ENCODE measurements at regions not wholly inside any gene's neighbourhood (a gene's known extent, or its start where the extent isn't known, plus 50 kb on each side); places are given as distances from the start of the nearest gene placed in this dataset.

GRCh38 chr7:35480806-35481205 is 214.1 kb downstream of the HERPUD2 start:
- peaks cover 4% of the 10 kb centered on the region for H3K9me3 ChIP-seq (ENCODE audit: low read length)
- no peak overlapping the region for H3K27ac ChIP-seq (ENCODE audit: low read length)
- no peak overlapping the region for H3K9ac ChIP-seq (ENCODE audit: low read length)
- H3K27me3 ChIP-seq (ENCODE audit: insufficient read depth, low read depth, low read length) = no peaks in the 10 kb centered on the region
- no peaks in the 10 kb centered on the region for H3K9me2 ChIP-seq (ENCODE audit: insufficient read depth, low read length)
- TF ChIP-seq EZH2 (IDR thresholded peaks at IDR 0.05; ENCODE audit: borderline replicate concordance, insufficient read depth, low read length, poor library complexity, severe bottlenecking) = no peak
- no peak overlapping the region for H2AFZ ChIP-seq (ENCODE audit: low read depth, low read length)
- no peaks in the 10 kb centered on the region for H3K36me3 ChIP-seq (ENCODE audit: insufficient read depth, low read length)
- H3K4me3 ChIP-seq (ENCODE audit: low read length) = no peak overlapping the region
- no peaks in the 10 kb centered on the region for H3F3A ChIP-seq (ENCODE audit: insufficient read depth, low read length, poor library complexity, severe bottlenecking)
- H4K20me1 ChIP-seq (ENCODE audit: insufficient read depth) = no peaks in the 10 kb centered on the region
- H3K4me2 ChIP-seq (ENCODE audit: low read length) = no peak overlapping the region
- no peaks in the 10 kb centered on the region for H3K79me2 ChIP-seq (replicated peaks; ENCODE audit: insufficient read depth, low read length)

- Histone ChIP-seq H3K27me3 (ENCODE audit: insufficient read depth, low read depth, low read length) (no peaks in the 10 kb centered on the region), H3F3A (ENCODE audit: insufficient read depth, low read length, poor library complexity, severe bottlenecking) (no peaks in the 10 kb centered on the region), H3K27ac (ENCODE audit: low read length) (no peak overlapping the region), H4K20me1 (ENCODE audit: insufficient read depth) (no peaks in the 10 kb centered on the region), H3K4me3 (ENCODE audit: low read length) (no peak overlapping the region), H2AFZ (ENCODE audit: low read depth, low read length) (no peak overlapping the region), H3K36me3 (ENCODE audit: insufficient read depth, low read length) (no peaks in the 10 kb centered on the region), H3K9me2 (ENCODE audit: insufficient read depth, low read length) (no peaks in the 10 kb centered on the region), H3K79me2 (replicated peaks; ENCODE audit: insufficient read depth, low read length) (no peaks in the 10 kb centered on the region), H3K4me2 (ENCODE audit: low read length) (no peak overlapping the region), H3K9me3 (ENCODE audit: low read length) (peaks cover 4% of the 10 kb centered on the region), H3K9ac (ENCODE audit: low read length) (no peak overlapping the region)
- TF ChIP-seq TAF1 (IDR thresholded peaks at IDR 0.05; ENCODE audit: low read depth) = no peak
- TF ChIP-seq POLR2AphosphoS5 (IDR thresholded peaks at IDR 0.05) = no peak
- no peak for TF ChIP-seq SMC3 (conservative IDR thresholded peaks at IDR 0.05; ENCODE audit: poor library complexity)
- TF ChIP-seq, protein P1, sequence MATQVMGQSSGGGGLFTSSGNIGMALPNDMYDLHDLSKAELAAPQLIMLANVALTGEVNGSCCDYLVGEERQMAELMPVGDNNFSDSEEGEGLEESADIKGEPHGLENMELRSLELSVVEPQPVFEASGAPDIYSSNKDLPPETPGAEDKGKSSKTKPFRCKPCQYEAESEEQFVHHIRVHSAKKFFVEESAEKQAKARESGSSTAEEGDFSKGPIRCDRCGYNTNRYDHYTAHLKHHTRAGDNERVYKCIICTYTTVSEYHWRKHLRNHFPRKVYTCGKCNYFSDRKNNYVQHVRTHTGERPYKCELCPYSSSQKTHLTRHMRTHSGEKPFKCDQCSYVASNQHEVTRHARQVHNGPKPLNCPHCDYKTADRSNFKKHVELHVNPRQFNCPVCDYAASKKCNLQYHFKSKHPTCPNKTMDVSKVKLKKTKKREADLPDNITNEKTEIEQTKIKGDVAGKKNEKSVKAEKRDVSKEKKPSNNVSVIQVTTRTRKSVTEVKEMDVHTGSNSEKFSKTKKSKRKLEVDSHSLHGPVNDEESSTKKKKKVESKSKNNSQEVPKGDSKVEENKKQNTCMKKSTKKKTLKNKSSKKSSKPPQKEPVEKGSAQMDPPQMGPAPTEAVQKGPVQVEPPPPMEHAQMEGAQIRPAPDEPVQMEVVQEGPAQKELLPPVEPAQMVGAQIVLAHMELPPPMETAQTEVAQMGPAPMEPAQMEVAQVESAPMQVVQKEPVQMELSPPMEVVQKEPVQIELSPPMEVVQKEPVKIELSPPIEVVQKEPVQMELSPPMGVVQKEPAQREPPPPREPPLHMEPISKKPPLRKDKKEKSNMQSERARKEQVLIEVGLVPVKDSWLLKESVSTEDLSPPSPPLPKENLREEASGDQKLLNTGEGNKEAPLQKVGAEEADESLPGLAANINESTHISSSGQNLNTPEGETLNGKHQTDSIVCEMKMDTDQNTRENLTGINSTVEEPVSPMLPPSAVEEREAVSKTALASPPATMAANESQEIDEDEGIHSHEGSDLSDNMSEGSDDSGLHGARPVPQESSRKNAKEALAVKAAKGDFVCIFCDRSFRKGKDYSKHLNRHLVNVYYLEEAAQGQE (IDR thresholded peaks at IDR 0.05; ENCODE audit: borderline replicate concordance) = no peak
- no peak for TF ChIP-seq RAD21 (conservative IDR thresholded peaks at IDR 0.05)
Observed at GRCh38 chr7:35477609-35478008, 217.3 kb downstream of the HERPUD2 start.

DNA sequence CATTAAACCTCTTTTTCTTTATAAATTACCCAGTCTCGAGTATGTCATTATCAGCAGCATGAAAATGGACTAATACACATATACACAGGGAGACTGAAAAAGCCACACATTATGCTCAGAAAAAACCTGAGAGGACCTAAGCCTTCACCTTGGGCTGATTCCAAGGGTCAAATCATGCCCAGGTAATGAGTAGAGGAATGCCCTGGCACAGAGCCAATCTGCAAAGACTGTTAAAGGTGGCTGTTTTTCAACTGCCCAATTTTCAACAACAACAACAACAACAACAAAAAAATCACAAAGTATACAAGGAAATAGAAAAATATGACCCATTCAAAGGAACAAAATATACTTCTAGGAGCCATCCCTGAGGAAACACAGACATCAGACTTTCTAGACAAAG is 220.2 kb upstream of the TBX20 start:
- H4K20me1 ChIP-seq (ENCODE audit: insufficient read depth) = no peaks in the 10 kb centered on the region
- no peak overlapping the region for H3K27ac ChIP-seq (ENCODE audit: low read length)
- no peaks in the 10 kb centered on the region for H3K36me3 ChIP-seq (ENCODE audit: insufficient read depth, low read length)
- no peaks in the 10 kb centered on the region for H3K79me2 ChIP-seq (replicated peaks; ENCODE audit: insufficient read depth, low read length)
- H3F3A ChIP-seq (ENCODE audit: insufficient read depth, low read length, poor library complexity, severe bottlenecking) = no peaks in the 10 kb centered on the region
- no peaks in the 10 kb centered on the region for H3K27me3 ChIP-seq (ENCODE audit: insufficient read depth, low read depth, low read length)
- no peak overlapping the region for H2AFZ ChIP-seq (ENCODE audit: low read depth, low read length)
- TF ChIP-seq TAF1 (IDR thresholded peaks at IDR 0.05; ENCODE audit: low read depth) (no peak), EP300 (conservative IDR thresholded peaks at IDR 0.05; ENCODE audit: poor library complexity, severe bottlenecking) (no peak), EZH2 (IDR thresholded peaks at IDR 0.05; ENCODE audit: borderline replicate concordance, insufficient read depth, low read length, poor library complexity, severe bottlenecking) (no peak), MXI1 (conservative IDR thresholded peaks at IDR 0.05; ENCODE audit: poor library complexity, severe bottlenecking) (no peak), SMC3 (conservative IDR thresholded peaks at IDR 0.05; ENCODE audit: poor library complexity) (no peak), POLR2AphosphoS5 (IDR thresholded peaks at IDR 0.05) (no peak), RAD21 (conservative IDR thresholded peaks at IDR 0.05) (no peak)
- TF ChIP-seq, protein P2, sequence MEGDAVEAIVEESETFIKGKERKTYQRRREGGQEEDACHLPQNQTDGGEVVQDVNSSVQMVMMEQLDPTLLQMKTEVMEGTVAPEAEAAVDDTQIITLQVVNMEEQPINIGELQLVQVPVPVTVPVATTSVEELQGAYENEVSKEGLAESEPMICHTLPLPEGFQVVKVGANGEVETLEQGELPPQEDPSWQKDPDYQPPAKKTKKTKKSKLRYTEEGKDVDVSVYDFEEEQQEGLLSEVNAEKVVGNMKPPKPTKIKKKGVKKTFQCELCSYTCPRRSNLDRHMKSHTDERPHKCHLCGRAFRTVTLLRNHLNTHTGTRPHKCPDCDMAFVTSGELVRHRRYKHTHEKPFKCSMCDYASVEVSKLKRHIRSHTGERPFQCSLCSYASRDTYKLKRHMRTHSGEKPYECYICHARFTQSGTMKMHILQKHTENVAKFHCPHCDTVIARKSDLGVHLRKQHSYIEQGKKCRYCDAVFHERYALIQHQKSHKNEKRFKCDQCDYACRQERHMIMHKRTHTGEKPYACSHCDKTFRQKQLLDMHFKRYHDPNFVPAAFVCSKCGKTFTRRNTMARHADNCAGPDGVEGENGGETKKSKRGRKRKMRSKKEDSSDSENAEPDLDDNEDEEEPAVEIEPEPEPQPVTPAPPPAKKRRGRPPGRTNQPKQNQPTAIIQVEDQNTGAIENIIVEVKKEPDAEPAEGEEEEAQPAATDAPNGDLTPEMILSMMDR (IDR thresholded peaks at IDR 0.05; ENCODE audit: poor library complexity, severe bottlenecking) = no peak
- TF ChIP-seq, protein P1 (IDR thresholded peaks at IDR 0.05; ENCODE audit: borderline replicate concordance) = no peak
- H3K4me2 ChIP-seq (ENCODE audit: low read length) = no peak overlapping the region
- no peak overlapping the region for H3K4me3 ChIP-seq (ENCODE audit: low read length)
- peaks cover 4% of the 10 kb centered on the region for H3K9me3 ChIP-seq (ENCODE audit: low read length)
- no peaks in the 10 kb centered on the region for H3K9me2 ChIP-seq (ENCODE audit: insufficient read depth, low read length)
- H3K9ac ChIP-seq (ENCODE audit: low read length) = no peak overlapping the region
